GM21528 (cell line): ENCODE measurements at regions not wholly inside any gene's neighbourhood (a gene's known extent, or its start where the extent isn't known, plus 50 kb on each side); places are given as distances from the start of the nearest gene placed in this dataset.

ENCODE experiments used
- ATAC-seq: cut with Tn5 transposase; IDR thresholded peaks from one replicate; pipeline ENCODE4 v1.9.1; 2021; ENCODE audit warnings: mild to moderate bottlenecking, moderate library complexity; ENCODE audit not compliant: unreplicated experiment, low FRiP score

- no peak for ATAC-seq
These were observed 319.2 kb upstream of the RUNX1 start for GRCh38 chr21:35368326-35368725.

GRCh38 chr21:35367553-35367952 is 318.5 kb upstream of the RUNX1 start:
- ATAC-seq = no peak

- no peak for ATAC-seq
These were observed 317.4 kb upstream of the RUNX1 start for GRCh38 chr21:35366394-35367080.

GRCh38 chr21:35363458-35363857 is 314.4 kb upstream of the RUNX1 start:
- ATAC-seq = no peak

- no peak for ATAC-seq
These were observed 312.9 kb upstream of the RUNX1 start for GRCh38 chr21:35361988-35362387.

GRCh38 chr21:35360870-35361570 is 311.9 kb upstream of the RUNX1 start:
- ATAC-seq = no peak

GRCh38 chr21:35359076-35359475 is 310.0 kb upstream of the RUNX1 start:
- no peak for ATAC-seq

GRCh38 chr21:35358008-35358407 is 308.9 kb upstream of the RUNX1 start:
- no peak for ATAC-seq

GRCh38 chr21:35357041-35357780 is 308.1 kb upstream of the RUNX1 start:
- no peak for ATAC-seq

GRCh38 chr21:35354078-35354477 is 305.0 kb upstream of the RUNX1 start:
- no peak for ATAC-seq

- ATAC-seq = no peak
These were observed 303.7 kb upstream of the RUNX1 start for GRCh38 chr21:35352793-35353192.

GRCh38 chr21:35352066-35352770 is 303.1 kb upstream of the RUNX1 start:
- ATAC-seq = no peak

- ATAC-seq = no peak
These were observed 302.3 kb upstream of the RUNX1 start for GRCh38 chr21:35351434-35351833.

- no peak for ATAC-seq
These were observed 301.9 kb upstream of the RUNX1 start for GRCh38 chr21:35350965-35351364.

- no peak for ATAC-seq
These were observed 300.4 kb upstream of the RUNX1 start for GRCh38 chr21:35349376-35350080.

GRCh38 chr21:35348686-35349085 is 299.6 kb upstream of the RUNX1 start:
- no peak for ATAC-seq

GRCh38 chr21:35346697-35347096 is 297.6 kb upstream of the RUNX1 start:
- ATAC-seq = no peak

GRCh38 chr21:35345954-35346353 is 296.9 kb upstream of the RUNX1 start:
- ATAC-seq = no peak

GRCh38 chr21:35344582-35344981 is 295.5 kb upstream of the RUNX1 start:
- no peak for ATAC-seq

GRCh38 chr21:35343046-35343819 is 294.1 kb upstream of the RUNX1 start:
- no peak for ATAC-seq
